SK-N-SH (cell line): ENCODE measurements at regions not wholly inside any gene's neighbourhood (a gene's known extent, or its start where the extent isn't known, plus 50 kb on each side); places are given as distances from the start of the nearest gene placed in this dataset.

Experiments
- CTCF ChIA-PET: fragments of 300-600, 350-600 bp; formaldehyde crosslinking; extraction: SDS; loops from one replicate; lab custom pipeline; 2021; lab: Yijun Ruan, JAX
- POLR2A ChIA-PET: fragments of 350-600 bp; sonication (Branson Sonifier 250); formaldehyde crosslinking; extraction: SDS; loops from one replicate; lab custom pipeline; 2020; ENCODE audit warnings: antibody characterized with exemption, inconsistent platforms; lab: Yijun Ruan, JAX
- DNase-seq: peaks from one replicate; pipeline ENCODE4 v3.0.0; 2012
- H2AFZ ChIP-seq: fragments of 200-600 bp; sonication (generic); 2 replicates; pipeline ENCODE4 v1.8.1; 2016; ENCODE audit warnings: antibody characterized with exemption, mild to moderate bottlenecking, low read depth
- H3F3A ChIP-seq: fragments of 200-600 bp; sonication (generic); replicated peaks from 2 replicates; pipeline ENCODE3; 2016; ENCODE audit warnings: antibody characterized with exemption, mild to moderate bottlenecking; ENCODE audit not compliant: insufficient read depth
- H3K27ac ChIP-seq, 2 experiments: fragments of 200-500 bp in 1 of 2; fragments of 200-600 bp in 1 of 2; sonication (Bioruptor generic) in 1 of 2; sonication (generic), shearing (Covaris generic) in 1 of 2; 2 replicates each; pipeline versions ENCODE4 v1.5.1 to v1.6.1; 2014 to 2016; ENCODE audit warnings: low read depth in 2 of 2, inconsistent platforms in 1 of 2, low read length in 1 of 2, mild to moderate bottlenecking in 1 of 2, mixed read lengths in 1 of 2
- H3K27me3 ChIP-seq: fragments of 200-600 bp; sonication (generic), shearing (Covaris generic); 2 replicates; pipeline ENCODE4 v1.6.1; 2016; ENCODE audit warnings: mixed run types; ENCODE audit not compliant: insufficient read depth
- H3K36me3 ChIP-seq, 2 experiments: fragments of 200-500 bp in 1 of 2; fragments of 200-600 bp in 1 of 2; sonication (Bioruptor generic) in 1 of 2; sonication (generic) in 1 of 2; replicated peaks in 1 of 2; 2 replicates each; pipeline versions ENCODE3 to v1.5.1; 2014 to 2016; ENCODE audit warnings: low read length in 1 of 2, mild to moderate bottlenecking in 1 of 2; ENCODE audit not compliant: insufficient read depth in 2 of 2, control insufficient read depth in 1 of 2
- H3K4me1 ChIP-seq, 2 experiments: fragments of 200-500 bp in 1 of 2; fragments of 200-600 bp in 1 of 2; sonication (Bioruptor generic) in 1 of 2; sonication (generic), shearing (Covaris generic) in 1 of 2; 2 replicates each; pipeline versions ENCODE4 v1.5.1 to v1.6.1; 2014 to 2016; ENCODE audit warnings: low read depth in 1 of 2, low read length in 1 of 2, mixed run types in 1 of 2; ENCODE audit not compliant: insufficient read depth in 2 of 2, control insufficient read depth in 1 of 2
- H3K4me2 ChIP-seq: fragments of 200-600 bp; sonication (generic), shearing (Covaris generic); 2 replicates; pipeline ENCODE4 v1.6.1; 2017; ENCODE audit warnings: mixed run types
- H3K4me3 ChIP-seq, 2 experiments: fragments of 200-500 bp in 1 of 2; fragments of 200-600 bp in 1 of 2; sonication (Bioruptor generic) in 1 of 2; sonication (generic), shearing (Covaris generic) in 1 of 2; 2 replicates each; pipeline versions ENCODE4 v1.5.1 to v1.8.1; 2014 to 2016; ENCODE audit warnings: low read depth in 2 of 2, inconsistent platforms in 1 of 2, low read length in 1 of 2, mild to moderate bottlenecking in 1 of 2, mixed read lengths in 1 of 2, moderate library complexity in 1 of 2
- H3K79me2 ChIP-seq: fragments of 200-600 bp; sonication (generic); 2 replicates; pipeline ENCODE4 v1.8.1; 2017; ENCODE audit warnings: mild to moderate bottlenecking; ENCODE audit not compliant: insufficient read depth
- H3K9ac ChIP-seq: fragments of 200-600 bp; sonication (generic); 2 replicates; pipeline ENCODE4 v1.6.1; 2017; ENCODE audit warnings: mixed run types
- H3K9me2 ChIP-seq: fragments of 200-600 bp; sonication (generic); 2 replicates; pipeline ENCODE4 v1.6.1; 2017; ENCODE audit warnings: mixed run types
- H3K9me3 ChIP-seq: fragments of 200-600 bp; sonication (generic); 2 replicates; pipeline ENCODE4 v1.6.1; 2017; ENCODE audit warnings: mixed run types, mild to moderate bottlenecking, moderate library complexity
- H4K20me1 ChIP-seq: fragments of 200-600 bp; sonication (generic); 2 replicates; pipeline ENCODE4 v1.6.1; 2017; ENCODE audit warnings: mild to moderate bottlenecking, mixed run types; ENCODE audit not compliant: insufficient read depth
- CHD2 ChIP-seq: fragments of 150-350 bp; IDR thresholded peaks from 2 replicates; pipeline ENCODE4 v1.6.1; 2018; ENCODE audit warnings: low read length; ENCODE audit not compliant: partially characterized antibody
- CTCF ChIP-seq: fragments of 200-600 bp; sonication (generic); IDR thresholded peaks from 2 replicates; pipeline ENCODE4 v1.6.1; 2017; ENCODE audit warnings: antibody characterized with exemption, mild to moderate bottlenecking, moderate library complexity
- ELF1 ChIP-seq: IDR thresholded peaks from 2 replicates; pipeline ENCODE4 v1.4.0; 2012
- FOSL2 ChIP-seq: IDR thresholded peaks from 2 replicates; pipeline ENCODE4 v1.4.0; 2012; ENCODE audit warnings: low read depth, mild to moderate bottlenecking, moderate library complexity, borderline replicate concordance
- GABPA ChIP-seq: IDR thresholded peaks from 2 replicates; pipeline ENCODE4 v1.4.0; 2012; ENCODE audit warnings: low read depth, mild to moderate bottlenecking
- MXI1 ChIP-seq: IDR thresholded peaks from 2 replicates; pipeline ENCODE4 v1.6.1; 2012; ENCODE audit warnings: mild to moderate bottlenecking, low read depth, low read length, improper control_type of control experiment
- RAD21 ChIP-seq: IDR thresholded peaks from 2 replicates; pipeline ENCODE4 v1.6.1; 2012; ENCODE audit warnings: mild to moderate bottlenecking, low read length
- RCOR1 ChIP-seq: fragments of 150-350 bp; IDR thresholded peaks from 2 replicates; pipeline ENCODE4 v1.6.1; 2017; ENCODE audit warnings: antibody characterized with exemption, low read length
- RXRA ChIP-seq: IDR thresholded peaks from 2 replicates; pipeline ENCODE4 v1.4.0; 2012; ENCODE audit warnings: low read depth, mild to moderate bottlenecking, borderline replicate concordance
- TAF1 ChIP-seq: IDR thresholded peaks from 2 replicates; pipeline ENCODE4 v1.6.1; 2012; ENCODE audit warnings: low read depth, mild to moderate bottlenecking, low read length, moderate library complexity, borderline replicate concordance
- USF1 ChIP-seq: IDR thresholded peaks from 2 replicates; pipeline ENCODE4 v1.4.0; 2012; ENCODE audit warnings: low read depth, borderline replicate concordance
- YY1 ChIP-seq: IDR thresholded peaks from 2 replicates; pipeline ENCODE4 v1.4.0; 2012; ENCODE audit warnings: low read depth, mild to moderate bottlenecking
- WGBS: methylation state at CpG from one replicate; pipeline ENCODE4 v1.1.6; 2017; ENCODE audit warnings: low lambda C conversion rate; 5-methylcytosine and 5-hydroxymethylcytosine counted together
- TF ChIP-seq, protein P1 (sequence below): fragments of 150-350 bp; IDR thresholded peaks from 2 replicates; pipeline ENCODE4 v1.6.1; 2017; ENCODE audit warnings: antibody characterized with exemption, low read length, low read depth, borderline replicate concordance
- TF ChIP-seq, protein P2 (sequence below): IDR thresholded peaks from 2 replicates; pipeline ENCODE4 v1.4.0; 2012; ENCODE audit warnings: low read depth, borderline replicate concordance

DNA sequence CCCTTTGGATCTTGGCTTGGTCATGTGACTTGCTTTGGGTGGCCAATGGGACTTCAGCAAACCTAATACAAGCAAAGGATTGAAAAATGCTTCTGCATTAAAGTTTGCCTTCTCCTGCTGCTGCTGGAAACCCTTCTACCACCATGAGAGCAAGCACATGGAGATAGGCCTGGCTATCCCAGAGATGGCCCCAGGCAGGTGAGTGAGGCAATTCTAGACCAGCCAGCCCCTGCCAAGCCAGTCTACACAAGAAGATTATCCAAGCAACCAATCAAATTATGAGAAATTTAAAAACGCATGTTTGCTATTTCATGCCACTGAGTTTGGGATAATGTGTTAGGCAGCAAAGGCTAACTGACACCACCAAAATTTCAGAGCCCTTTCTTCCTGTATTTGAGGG lies 274.3 kb downstream of the TFAP2C start:
- no peak overlapping the region for H3K4me2 ChIP-seq
- no peaks in the 10 kb centered on the region for H3F3A ChIP-seq
- peaks cover 5% of the 10 kb centered on the region; the same call in 1 of the 2 replicates for H3K27me3 ChIP-seq
- no peaks in the 10 kb centered on the region for H3K9me3 ChIP-seq
- no peak overlapping the region for H3K9ac ChIP-seq
- CTCF ChIA-PET, result no interaction called here
- H3K9me2 ChIP-seq, result no peaks in the 10 kb centered on the region
- no peak for DNase-seq
- POLR2A ChIA-PET, result no interaction called here
- H3K36me3 ChIP-seq, result no peaks in the 10 kb centered on the region
- TF ChIP-seq YY1 (no peak), CTCF (no peak), USF1 (no peak), GABPA (no peak), FOSL2 (no peak), RAD21 (no peak), CHD2 (no peak), RCOR1 (no peak), RXRA (no peak), MXI1 (no peak), TAF1 (no peak), ELF1 (no peak)
- TF ChIP-seq, protein P1, sequence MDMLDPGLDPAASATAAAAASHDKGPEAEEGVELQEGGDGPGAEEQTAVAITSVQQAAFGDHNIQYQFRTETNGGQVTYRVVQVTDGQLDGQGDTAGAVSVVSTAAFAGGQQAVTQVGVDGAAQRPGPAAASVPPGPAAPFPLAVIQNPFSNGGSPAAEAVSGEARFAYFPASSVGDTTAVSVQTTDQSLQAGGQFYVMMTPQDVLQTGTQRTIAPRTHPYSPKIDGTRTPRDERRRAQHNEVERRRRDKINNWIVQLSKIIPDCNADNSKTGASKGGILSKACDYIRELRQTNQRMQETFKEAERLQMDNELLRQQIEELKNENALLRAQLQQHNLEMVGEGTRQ, result no peak
- TF ChIP-seq, protein P2, sequence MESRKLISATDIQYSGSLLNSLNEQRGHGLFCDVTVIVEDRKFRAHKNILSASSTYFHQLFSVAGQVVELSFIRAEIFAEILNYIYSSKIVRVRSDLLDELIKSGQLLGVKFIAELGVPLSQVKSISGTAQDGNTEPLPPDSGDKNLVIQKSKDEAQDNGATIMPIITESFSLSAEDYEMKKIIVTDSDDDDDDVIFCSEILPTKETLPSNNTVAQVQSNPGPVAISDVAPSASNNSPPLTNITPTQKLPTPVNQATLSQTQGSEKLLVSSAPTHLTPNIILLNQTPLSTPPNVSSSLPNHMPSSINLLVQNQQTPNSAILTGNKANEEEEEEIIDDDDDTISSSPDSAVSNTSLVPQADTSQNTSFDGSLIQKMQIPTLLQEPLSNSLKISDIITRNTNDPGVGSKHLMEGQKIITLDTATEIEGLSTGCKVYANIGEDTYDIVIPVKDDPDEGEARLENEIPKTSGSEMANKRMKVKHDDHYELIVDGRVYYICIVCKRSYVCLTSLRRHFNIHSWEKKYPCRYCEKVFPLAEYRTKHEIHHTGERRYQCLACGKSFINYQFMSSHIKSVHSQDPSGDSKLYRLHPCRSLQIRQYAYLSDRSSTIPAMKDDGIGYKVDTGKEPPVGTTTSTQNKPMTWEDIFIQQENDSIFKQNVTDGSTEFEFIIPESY, result no peak
- no peak overlapping the region for H3K4me3 ChIP-seq
- no peak overlapping the region for H3K27ac ChIP-seq
- 0% methylated on average over 1 of the region's 1 CpG for WGBS
- no peak overlapping the region for H2AFZ ChIP-seq
- H3K4me1 ChIP-seq, result no peaks in the 10 kb centered on the region
- no peaks in the 10 kb centered on the region for H4K20me1 ChIP-seq
- no peaks in the 10 kb centered on the region for H3K79me2 ChIP-seq
